Activated CD4-positive, alpha-beta T cell treated with anti-CD3 and anti-CD28 coated beads, Interleukin-2, Interleukin-4, amounts not matched to agents 100 ng/mL and 50 ng/mL, durations not matched to agents 16 hours and 8 hours (primary cell): ENCODE measurements at regions not wholly inside any gene's neighbourhood (a gene's known extent, or its start where the extent isn't known, plus 50 kb on each side); places are given as distances from the start of the nearest gene placed in this dataset.
"Not testable (repeated sequence)": the region's sequence is repeated elsewhere in the genome, so short reads cannot be mapped to it uniquely, and the experiment has no call there.

ENCODE experiments used
- DNase-seq: peaks from one replicate; pipeline ENCODE4 v3.0.0-alpha.2; 2020; ENCODE audit warnings: low spot score

GRCh38 chr1:191504999-191505398 lies 653.3 kb upstream of the RGS18 start:
- no peak for DNase-seq

DNA sequence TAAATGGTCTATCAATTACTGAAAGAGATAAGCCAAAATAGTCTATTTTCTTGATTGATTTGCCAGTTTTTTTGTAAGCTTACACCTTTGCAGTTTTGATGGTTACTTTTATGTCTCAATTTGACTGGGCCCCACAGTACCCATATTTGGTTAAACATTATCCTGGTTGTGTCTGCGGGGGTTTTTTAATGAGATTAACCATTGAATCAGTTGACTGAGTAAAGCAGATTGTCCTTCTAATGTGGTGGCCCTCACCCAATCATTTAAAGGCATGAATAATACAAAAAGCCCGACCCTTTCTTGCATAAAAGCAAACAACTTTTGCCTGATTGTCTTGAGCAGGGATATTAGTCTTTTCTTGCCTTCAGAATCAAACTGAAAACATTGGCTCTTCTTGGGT lies 650.0 kb upstream of the RGS18 start:
- DNase-seq = no peak

- DNase-seq = not testable (repeated sequence)
These were observed 646.8 kb upstream of the RGS18 start for GRCh38 chr1:191511480-191511879.

- no peak for DNase-seq
These were observed 640.4 kb upstream of the RGS18 start for GRCh38 chr1:191517826-191518225.

- no peak for DNase-seq
These were observed 638.7 kb upstream of the RGS18 start for GRCh38 chr1:191519519-191519918.

- no peak for DNase-seq
These were observed 637.9 kb upstream of the RGS18 start for GRCh38 chr1:191520345-191520744.

- DNase-seq = not testable (repeated sequence)
These were observed 632.3 kb upstream of the RGS18 start for GRCh38 chr1:191525944-191526343.

DNA sequence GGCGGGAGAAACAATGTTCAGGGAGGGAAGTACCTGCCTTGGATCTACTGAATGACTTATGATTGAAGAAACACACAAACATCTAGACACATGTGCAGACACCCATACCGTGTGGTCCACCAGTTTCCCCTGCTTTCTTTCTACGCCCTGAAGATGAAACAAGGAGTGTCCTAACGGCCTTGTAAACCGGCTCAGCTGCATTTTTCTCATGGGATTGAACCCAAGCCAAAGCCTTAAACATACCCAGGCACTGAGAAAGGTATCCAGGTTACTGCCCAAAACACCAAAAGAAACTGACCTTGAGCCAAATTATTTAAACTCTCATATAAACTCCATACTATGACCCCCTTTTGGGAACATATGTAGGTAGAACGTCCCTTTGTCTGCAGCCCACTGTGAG lies 630.0 kb upstream of the RGS18 start:
- no peak for DNase-seq

- DNase-seq = no peak
These were observed 627.3 kb upstream of the RGS18 start for GRCh38 chr1:191530928-191531327.

GRCh38 chr1:191533254-191533653 lies 625.0 kb upstream of the RGS18 start:
- DNase-seq = no peak

DNA sequence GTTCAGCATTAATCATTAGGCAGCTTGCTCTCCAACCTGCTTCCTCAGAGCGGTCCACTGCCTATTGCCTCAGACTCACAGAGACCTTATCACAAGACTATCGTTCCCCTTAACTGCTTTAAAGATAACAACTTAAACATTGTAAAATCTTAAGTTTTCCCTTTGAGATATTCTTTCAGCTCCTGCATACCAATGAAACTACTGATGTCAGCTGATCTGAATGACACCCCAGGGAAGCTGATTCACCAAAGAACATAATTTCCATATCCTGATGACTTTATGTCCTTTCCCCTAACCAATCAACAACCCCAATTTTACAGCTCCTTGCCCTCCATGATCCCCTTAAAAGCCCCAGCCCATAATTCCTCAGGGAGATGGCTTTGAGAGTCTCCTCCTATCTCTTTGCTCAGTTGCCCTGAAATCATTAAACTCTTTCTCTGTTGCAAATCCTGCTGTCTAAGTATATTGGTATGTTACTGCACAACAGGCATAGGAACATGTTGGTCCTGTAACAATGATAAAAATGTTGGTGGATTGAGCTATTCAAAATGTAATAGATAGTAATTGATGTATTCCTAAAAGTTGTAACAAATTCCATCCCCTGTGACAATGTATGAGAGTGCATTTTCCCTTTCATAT lies 621.4 kb upstream of the RGS18 start:
- no peak for DNase-seq

- DNase-seq = no peak
These were observed 616.5 kb upstream of the RGS18 start for GRCh38 chr1:191541758-191542157.

- DNase-seq = no peak
These were observed 615.8 kb upstream of the RGS18 start for GRCh38 chr1:191542444-191542843.

DNA sequence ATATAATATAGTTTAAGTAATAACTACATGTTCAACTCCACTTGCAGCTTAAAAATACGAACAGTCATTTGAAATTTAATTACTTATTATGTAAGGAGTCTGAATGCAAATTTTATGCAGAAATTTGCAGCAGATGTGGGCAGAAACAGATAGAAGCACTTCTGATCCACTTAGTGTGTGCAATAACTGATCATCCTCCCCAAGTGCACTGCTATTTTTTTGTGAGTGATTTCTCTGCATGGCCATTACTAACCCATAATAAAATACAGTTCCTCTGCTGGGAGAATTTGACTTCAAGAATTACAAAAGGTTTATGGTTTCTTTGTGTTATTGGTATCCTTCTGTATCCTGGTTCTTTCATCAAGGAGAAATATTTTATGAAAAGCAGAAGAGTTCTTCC lies 611.5 kb upstream of the RGS18 start:
- DNase-seq = no peak

- DNase-seq = no peak
These were observed 607.2 kb upstream of the RGS18 start for GRCh38 chr1:191551019-191551418.

- DNase-seq = no peak
These were observed 599.9 kb upstream of the RGS18 start for GRCh38 chr1:191558379-191558778.

- DNase-seq = no peak
These were observed 597.0 kb upstream of the RGS18 start for GRCh38 chr1:191561276-191561675.

- no peak for DNase-seq
These were observed 594.0 kb upstream of the RGS18 start for GRCh38 chr1:191564275-191564674.

GRCh38 chr1:191572479-191572878 lies 585.8 kb upstream of the RGS18 start:
- no peak for DNase-seq

DNA sequence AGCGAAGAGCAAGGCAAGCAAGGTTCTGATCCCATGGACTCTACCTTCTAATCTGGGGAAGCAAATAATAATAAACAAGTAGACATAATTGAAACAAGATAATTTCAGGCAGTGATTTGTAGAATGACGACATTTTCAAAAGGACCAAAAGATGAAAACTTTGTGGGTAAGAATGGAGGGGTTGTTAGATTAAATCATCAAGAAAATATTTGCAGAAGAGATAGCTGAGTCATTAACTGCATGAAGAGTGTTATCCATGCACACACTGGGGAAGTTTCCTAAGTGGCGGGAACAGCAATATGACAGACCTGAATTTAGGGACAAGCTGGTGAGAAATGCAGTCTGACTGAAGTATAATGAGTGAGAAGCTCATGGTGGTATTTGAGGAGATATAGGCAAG lies 583.1 kb upstream of the RGS18 start:
- DNase-seq = no peak

DNA sequence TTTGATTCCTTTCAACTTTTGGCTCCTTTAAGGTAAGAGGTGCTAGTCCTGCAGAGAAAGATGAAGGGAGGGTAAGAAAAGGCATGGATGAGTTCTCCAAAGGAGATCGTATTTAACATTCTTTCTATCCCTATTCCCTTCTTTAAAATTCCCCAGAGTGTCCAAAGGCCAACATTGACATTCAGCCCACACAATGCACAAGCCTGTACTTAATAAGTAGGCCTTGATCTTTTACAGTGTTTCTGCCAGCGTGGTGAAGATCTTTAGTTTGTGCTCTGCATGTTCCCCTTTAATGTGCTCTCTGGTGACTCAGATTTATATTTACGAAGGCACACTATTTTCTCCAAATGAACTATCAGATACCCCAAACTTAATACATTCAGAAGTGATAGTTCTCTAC lies 582.5 kb upstream of the RGS18 start:
- DNase-seq = no peak

DNA sequence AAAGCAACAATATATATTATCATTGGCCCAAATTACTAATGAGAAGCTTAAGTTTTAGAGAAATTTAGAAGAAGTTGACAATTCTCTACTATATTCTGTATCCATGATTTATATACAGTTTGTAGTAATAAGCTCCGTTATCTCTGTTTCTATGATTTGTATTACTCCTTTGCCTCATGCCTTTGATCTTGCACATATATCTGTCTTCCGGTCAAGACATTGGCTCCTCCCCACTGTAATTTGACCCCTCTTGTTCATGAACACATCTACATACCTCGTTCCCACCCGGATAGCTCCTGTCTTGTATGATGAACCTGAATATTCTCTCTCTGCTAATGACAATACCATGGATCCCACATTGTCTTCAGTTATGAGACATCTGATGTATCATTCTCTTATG lies 581.0 kb upstream of the RGS18 start:
- DNase-seq = no peak

DNA sequence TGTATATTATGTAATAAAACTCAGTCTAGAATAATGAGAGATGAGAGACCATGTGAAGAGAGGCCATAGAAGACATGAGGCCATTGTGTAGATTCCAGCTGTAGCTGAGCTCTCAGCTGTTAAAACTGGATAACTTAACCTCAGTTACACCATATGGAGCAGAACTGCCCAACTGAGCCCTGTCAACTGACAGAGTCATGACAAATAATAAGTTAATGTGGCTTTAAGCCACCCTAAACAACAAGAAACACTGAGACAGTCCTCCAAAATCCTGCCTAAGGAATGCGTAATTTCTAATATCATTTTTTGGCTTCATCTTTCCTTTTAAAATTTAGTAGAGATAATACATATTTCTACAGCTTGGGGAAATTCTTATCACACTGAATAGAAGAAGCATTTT lies 580.0 kb upstream of the RGS18 start:
- DNase-seq = no peak

- DNase-seq = no peak
These were observed 579.2 kb upstream of the RGS18 start for GRCh38 chr1:191579019-191579418.

- DNase-seq = no peak
These were observed 576.1 kb upstream of the RGS18 start for GRCh38 chr1:191582169-191582568.
